GM18907 (cell line): ENCODE measurements at regions not wholly inside any gene's neighbourhood (a gene's known extent, or its start where the extent isn't known, plus 50 kb on each side); places are given as distances from the start of the nearest gene placed in this dataset.
"Not testable (repeated sequence)": the region's sequence is repeated elsewhere in the genome, so short reads cannot be mapped to it uniquely, and the experiment has no call there.

ENCODE experiments used
- ATAC-seq: cut with Tn5 transposase; IDR thresholded peaks from one replicate; pipeline ENCODE4 v1.9.1; 2021; ENCODE audit warnings: mild to moderate bottlenecking, moderate library complexity; ENCODE audit not compliant: unreplicated experiment

GRCh38 chr4:89506866-89507491, 199.4 kb upstream of the GPRIN3 start:
- ATAC-seq: no peak

GRCh38 chr4:89502581-89502980, 195.0 kb upstream of the GPRIN3 start:
- no peak for ATAC-seq

GRCh38 chr4:89497517-89498308, 190.1 kb upstream of the GPRIN3 start:
- no peak for ATAC-seq

GRCh38 chr4:89496851-89497250, 189.3 kb upstream of the GPRIN3 start:
- ATAC-seq: no peak

GRCh38 chr4:89493367-89493766, 185.8 kb upstream of the GPRIN3 start:
- no peak for ATAC-seq

- ATAC-seq: no peak
Observed at GRCh38 chr4:89492581-89493071, 185.0 kb upstream of the GPRIN3 start.

- no peak for ATAC-seq
Observed at GRCh38 chr4:89491761-89492160, 184.2 kb upstream of the GPRIN3 start.

- ATAC-seq: not testable (repeated sequence)
Observed at GRCh38 chr4:89489921-89490431, 182.4 kb upstream of the GPRIN3 start.

- no peak for ATAC-seq
Observed at GRCh38 chr4:89489338-89489771, 181.8 kb upstream of the GPRIN3 start.

- ATAC-seq: no peak
Observed at GRCh38 chr4:89488736-89489135, 181.1 kb upstream of the GPRIN3 start.

- no peak for ATAC-seq
Observed at GRCh38 chr4:89486673-89487072, 179.1 kb upstream of the GPRIN3 start.

- ATAC-seq: no peak
Observed at GRCh38 chr4:89486042-89486441, 178.4 kb upstream of the GPRIN3 start.

- no peak for ATAC-seq
Observed at GRCh38 chr4:89483833-89484232, 176.2 kb upstream of the GPRIN3 start.

- ATAC-seq: no peak
Observed at GRCh38 chr4:89482926-89483595, 175.5 kb upstream of the GPRIN3 start.

- peak; percentile 93 for ATAC-seq
Observed at GRCh38 chr4:89482251-89482650, 174.7 kb upstream of the GPRIN3 start.

- ATAC-seq: peak; percentile 89
Observed at GRCh38 chr4:89469930-89470375, 162.4 kb upstream of the GPRIN3 start.

- peak; percentile 16 for ATAC-seq
Observed at GRCh38 chr4:89469516-89469915, 161.9 kb upstream of the GPRIN3 start.

- no peak for ATAC-seq
Observed at GRCh38 chr4:89468602-89469001, 161.0 kb upstream of the GPRIN3 start.

GRCh38 chr4:89463341-89463740, 155.7 kb upstream of the GPRIN3 start:
- no peak for ATAC-seq

GRCh38 chr4:89447543-89447942, 139.9 kb upstream of the GPRIN3 start:
- ATAC-seq: no peak

GRCh38 chr4:89446193-89446592, 138.6 kb upstream of the GPRIN3 start:
- ATAC-seq: no peak
